ENCODE measurements at regions not wholly inside any gene's neighbourhood (a gene's known extent, or its start where the extent isn't known, plus 50 kb on each side); places are given as distances from the start of the nearest gene placed in this dataset.

DNA sequence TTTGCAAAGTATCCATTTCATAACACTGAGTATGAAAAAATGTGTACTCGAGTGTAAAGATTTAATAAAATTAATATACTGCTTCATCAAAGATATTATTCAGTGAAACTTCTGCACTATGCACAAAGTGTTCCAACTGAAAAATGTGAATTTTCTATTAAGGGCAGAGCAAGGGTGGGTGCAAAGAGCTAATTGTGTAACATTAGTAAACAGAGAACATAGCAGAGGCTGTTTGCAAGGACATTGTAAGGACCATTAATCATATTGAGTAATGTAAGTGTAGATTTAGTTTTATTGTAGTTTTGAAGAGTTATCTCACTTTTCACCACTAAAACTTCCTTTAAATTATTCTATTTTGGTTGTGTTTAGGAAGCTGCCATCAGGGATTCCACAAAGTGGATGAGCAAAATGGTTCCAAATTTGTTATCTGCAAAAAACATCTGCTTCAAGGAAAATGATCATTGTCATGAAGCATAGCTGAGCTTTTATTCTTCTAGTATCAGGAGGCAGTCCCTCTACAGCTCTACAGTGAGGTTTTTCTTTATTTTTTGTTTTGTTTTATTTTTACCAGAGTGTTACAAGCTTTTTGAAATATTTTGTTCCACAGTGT lies 1375.4 kb downstream of the SLITRK1 start:
- TF ChIP-seq, protein P1, sequence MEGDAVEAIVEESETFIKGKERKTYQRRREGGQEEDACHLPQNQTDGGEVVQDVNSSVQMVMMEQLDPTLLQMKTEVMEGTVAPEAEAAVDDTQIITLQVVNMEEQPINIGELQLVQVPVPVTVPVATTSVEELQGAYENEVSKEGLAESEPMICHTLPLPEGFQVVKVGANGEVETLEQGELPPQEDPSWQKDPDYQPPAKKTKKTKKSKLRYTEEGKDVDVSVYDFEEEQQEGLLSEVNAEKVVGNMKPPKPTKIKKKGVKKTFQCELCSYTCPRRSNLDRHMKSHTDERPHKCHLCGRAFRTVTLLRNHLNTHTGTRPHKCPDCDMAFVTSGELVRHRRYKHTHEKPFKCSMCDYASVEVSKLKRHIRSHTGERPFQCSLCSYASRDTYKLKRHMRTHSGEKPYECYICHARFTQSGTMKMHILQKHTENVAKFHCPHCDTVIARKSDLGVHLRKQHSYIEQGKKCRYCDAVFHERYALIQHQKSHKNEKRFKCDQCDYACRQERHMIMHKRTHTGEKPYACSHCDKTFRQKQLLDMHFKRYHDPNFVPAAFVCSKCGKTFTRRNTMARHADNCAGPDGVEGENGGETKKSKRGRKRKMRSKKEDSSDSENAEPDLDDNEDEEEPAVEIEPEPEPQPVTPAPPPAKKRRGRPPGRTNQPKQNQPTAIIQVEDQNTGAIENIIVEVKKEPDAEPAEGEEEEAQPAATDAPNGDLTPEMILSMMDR (IDR thresholded peaks at IDR 0.05; ENCODE audit: insufficient read depth, low read length) = no peak
- TF ChIP-seq POLR2AphosphoS5 (IDR thresholded peaks at IDR 0.05; ENCODE audit: low read depth) = no peak
- TF ChIP-seq, protein P2, sequence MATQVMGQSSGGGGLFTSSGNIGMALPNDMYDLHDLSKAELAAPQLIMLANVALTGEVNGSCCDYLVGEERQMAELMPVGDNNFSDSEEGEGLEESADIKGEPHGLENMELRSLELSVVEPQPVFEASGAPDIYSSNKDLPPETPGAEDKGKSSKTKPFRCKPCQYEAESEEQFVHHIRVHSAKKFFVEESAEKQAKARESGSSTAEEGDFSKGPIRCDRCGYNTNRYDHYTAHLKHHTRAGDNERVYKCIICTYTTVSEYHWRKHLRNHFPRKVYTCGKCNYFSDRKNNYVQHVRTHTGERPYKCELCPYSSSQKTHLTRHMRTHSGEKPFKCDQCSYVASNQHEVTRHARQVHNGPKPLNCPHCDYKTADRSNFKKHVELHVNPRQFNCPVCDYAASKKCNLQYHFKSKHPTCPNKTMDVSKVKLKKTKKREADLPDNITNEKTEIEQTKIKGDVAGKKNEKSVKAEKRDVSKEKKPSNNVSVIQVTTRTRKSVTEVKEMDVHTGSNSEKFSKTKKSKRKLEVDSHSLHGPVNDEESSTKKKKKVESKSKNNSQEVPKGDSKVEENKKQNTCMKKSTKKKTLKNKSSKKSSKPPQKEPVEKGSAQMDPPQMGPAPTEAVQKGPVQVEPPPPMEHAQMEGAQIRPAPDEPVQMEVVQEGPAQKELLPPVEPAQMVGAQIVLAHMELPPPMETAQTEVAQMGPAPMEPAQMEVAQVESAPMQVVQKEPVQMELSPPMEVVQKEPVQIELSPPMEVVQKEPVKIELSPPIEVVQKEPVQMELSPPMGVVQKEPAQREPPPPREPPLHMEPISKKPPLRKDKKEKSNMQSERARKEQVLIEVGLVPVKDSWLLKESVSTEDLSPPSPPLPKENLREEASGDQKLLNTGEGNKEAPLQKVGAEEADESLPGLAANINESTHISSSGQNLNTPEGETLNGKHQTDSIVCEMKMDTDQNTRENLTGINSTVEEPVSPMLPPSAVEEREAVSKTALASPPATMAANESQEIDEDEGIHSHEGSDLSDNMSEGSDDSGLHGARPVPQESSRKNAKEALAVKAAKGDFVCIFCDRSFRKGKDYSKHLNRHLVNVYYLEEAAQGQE (IDR thresholded peaks at IDR 0.05; ENCODE audit: insufficient replicate concordance, low read depth) = no peak
- no peak for TF ChIP-seq SPI1 (IDR thresholded peaks at IDR 0.05; ENCODE audit: borderline replicate concordance, low read depth)

Data from HL-60 (cell line).